Left colon (tissue), 2 donors: ENCODE measurements at regions not wholly inside any gene's neighbourhood (a gene's known extent, or its start where the extent isn't known, plus 50 kb on each side); places are given as distances from the start of the nearest gene placed in this dataset.

Experiments used
- ATAC-seq: fragments of 200-7000 bp; cut with Tn5 transposase; one replicate; pipeline ENCODE4 v1.9.1; 2020; ENCODE audit warnings: mild to moderate bottlenecking, moderate library complexity
- DNase-seq, 2 donors: peaks; one replicate each; pipeline ENCODE4 v3.0.0-alpha.2; 2020
- intact Hi-C, 2 donors: fragments of 100-400 bp; cut with DNase I in 1 of 2; cut with micrococcal nuclease in 1 of 2; formaldehyde crosslinking; loops; one replicate each; pipeline versions ENCODE4 v1.11.2 to v1.14.0; 2022; cut with DNase I, micrococcal nuclease
- donor health status: DM: no; HTN: no; CAD: no.
- donor health status: DM: yes; HTN: yes; CAD: no.

- ATAC-seq (no peak), DNase-seq (no peak)
- intact Hi-C loops, result no loop called here
These were observed 94.1 kb downstream of the HS1BP3 start for GRCh38 chr2:20556756-20557155.

DNA sequence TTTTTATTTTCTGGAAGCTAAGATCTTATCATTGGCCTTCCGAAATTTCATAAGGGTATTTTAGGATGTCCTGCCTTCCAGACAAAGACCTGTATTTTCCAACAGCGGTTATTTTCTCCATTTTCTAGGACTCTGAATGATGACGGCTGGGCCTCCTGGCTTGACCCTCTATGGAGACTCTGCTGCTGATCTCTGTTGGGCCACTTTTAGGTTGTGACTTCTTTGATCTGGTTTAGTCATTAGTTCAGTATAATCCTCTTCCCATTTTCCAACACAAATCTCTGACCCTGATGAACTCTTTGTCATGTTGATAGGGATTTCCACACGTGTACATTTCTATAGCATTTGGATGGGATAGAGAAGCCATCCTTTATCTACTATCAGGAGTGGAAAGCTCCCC is 93.7 kb downstream of the HS1BP3 start:
- no peak for ATAC-seq
- intact Hi-C loops, result no loop called here
- no peak for DNase-seq

GRCh38 chr2:20557635-20558034 is 93.3 kb downstream of the HS1BP3 start:
- no peak for DNase-seq
- intact Hi-C loops, result no loop called here
- ATAC-seq, result no peak

DNA sequence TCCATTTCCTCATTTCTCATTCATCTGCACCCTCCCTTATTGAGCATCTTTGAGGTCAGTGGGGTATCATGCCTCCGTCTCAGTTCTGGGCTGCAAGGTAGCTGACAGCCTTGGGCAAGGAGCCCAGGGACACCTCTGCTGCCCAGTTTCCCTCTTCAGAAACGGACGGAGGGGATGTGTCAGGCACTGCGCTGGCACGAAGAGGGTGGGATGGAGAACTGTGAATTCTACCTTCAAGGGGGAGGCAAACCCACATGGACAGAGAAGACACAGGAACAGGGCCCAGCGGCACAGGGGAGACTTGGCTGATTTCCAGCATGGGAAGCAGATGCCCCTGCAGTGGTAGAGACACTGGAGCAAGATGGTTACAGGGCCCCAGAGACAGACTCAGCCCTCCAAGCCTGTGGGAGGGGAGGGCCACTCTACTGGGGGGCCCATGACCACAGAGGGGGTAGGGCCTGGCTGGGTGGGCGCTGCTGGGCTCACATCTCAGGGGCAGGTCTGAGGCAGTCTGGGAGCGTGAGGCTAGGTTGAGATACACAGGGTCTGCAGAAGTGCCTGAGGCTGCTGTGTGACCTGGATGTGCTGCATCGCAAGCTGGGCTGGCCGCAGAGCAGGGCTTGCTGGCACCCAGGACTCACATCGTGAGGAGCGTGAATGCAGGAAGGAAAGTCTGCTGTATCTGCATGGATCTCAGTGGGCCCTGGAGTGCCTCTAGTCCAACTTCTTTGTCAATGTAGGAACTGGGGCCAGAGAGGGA is 92.3 kb downstream of the HS1BP3 start:
- no peak for ATAC-seq
- intact Hi-C loops, result no loop called here
- DNase-seq, result no peak

GRCh38 chr2:20559277-20559676 is 91.6 kb downstream of the HS1BP3 start:
- DNase-seq, result no peak
- ATAC-seq, result no peak
- intact Hi-C loops, result no loop called here

GRCh38 chr2:20560011-20560410 is 90.9 kb downstream of the HS1BP3 start:
- DNase-seq, result no peak
- intact Hi-C loops, result no loop called here
- ATAC-seq, result no peak

GRCh38 chr2:20560891-20561636 is 89.8 kb downstream of the HS1BP3 start:
- intact Hi-C loops, result no loop called here
- DNase-seq, result no peak
- no peak for ATAC-seq

- no peak for DNase-seq
- intact Hi-C loops, result no loop called here
- no peak for ATAC-seq
These were observed 89.1 kb downstream of the HS1BP3 start for GRCh38 chr2:20561637-20562454.

GRCh38 chr2:20562540-20563225 is 88.2 kb downstream of the HS1BP3 start:
- intact Hi-C loops, result no loop called here
- ATAC-seq (no peak), DNase-seq (no peak)

DNA sequence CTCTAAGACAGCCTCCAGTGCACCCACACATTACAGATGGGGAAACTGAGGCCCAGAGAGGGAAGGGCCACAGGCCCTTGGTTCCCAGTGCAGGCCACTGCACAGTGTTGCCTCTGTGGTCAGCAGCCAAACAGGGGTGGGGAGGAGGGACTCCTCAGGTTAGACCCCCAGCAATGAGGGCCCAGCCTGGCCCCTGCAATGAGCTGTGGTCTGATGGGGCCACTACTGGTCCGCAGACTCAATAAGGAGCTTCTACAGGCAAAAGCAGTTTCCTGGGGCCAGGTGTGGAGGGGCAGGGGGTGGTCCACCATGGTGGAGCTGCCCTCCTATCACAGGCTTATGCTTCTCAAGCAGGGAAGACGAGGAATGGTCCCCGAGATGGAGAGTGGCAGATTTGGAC is 87.6 kb downstream of the HS1BP3 start:
- ATAC-seq (no peak), DNase-seq (no peak)
- intact Hi-C loops, result no loop called here

- ATAC-seq (no peak), DNase-seq (no peak)
- intact Hi-C loops, result no loop called here
These were observed 87.1 kb downstream of the HS1BP3 start for GRCh38 chr2:20563833-20564232.

- intact Hi-C loops, result no loop called here
- ATAC-seq, result no peak
- no peak for DNase-seq
These were observed 85.7 kb downstream of the HS1BP3 start for GRCh38 chr2:20565101-20565622.

GRCh38 chr2:20565623-20566236 is 85.2 kb downstream of the HS1BP3 start:
- ATAC-seq, result no peak
- no peak for DNase-seq

GRCh38 chr2:20566331-20566730 is 84.6 kb downstream of the HS1BP3 start:
- ATAC-seq (no peak), DNase-seq (no peak)
- intact Hi-C loops, result no loop called here

More at GRCh38 chr2:20565623-20566236, 85.2 kb downstream of the HS1BP3 start:
- intact Hi-C loops, result no loop called here

GRCh38 chr2:20567159-20567925 is 83.6 kb downstream of the HS1BP3 start:
- DNase-seq (no peak), ATAC-seq (no peak)
- intact Hi-C loops, result no loop called here
